Putamen (tissue), 1 donor: ENCODE measurements at regions not wholly inside any gene's neighbourhood (a gene's known extent, or its start where the extent isn't known, plus 50 kb on each side); places are given as distances from the start of the nearest gene placed in this dataset.

Experiments used
- DNase-seq: peaks from one replicate; pipeline ENCODE4 v3.0.0-alpha.2; 2016; ENCODE audit warnings: low spot score

DNA sequence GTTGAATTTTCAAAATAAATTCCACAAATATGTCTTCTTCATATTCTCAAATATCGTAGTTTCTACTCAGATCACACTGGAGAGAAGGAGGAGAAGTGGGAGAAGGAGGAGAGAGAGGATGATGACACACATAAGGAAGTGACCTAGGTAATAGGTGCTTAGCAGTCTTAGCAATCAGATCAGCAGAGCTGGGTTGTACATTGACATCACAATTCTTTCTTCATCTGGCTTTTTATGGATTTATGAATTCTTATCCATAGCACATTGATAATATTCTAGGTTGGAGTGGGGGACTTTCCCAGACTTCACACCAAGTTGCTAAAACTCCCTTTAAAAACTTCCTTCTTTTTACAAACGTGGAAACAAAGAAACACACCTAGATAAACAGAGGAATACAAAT is 86.9 kb downstream of the FGF9 start:
- DNase-seq: no peak

DNA sequence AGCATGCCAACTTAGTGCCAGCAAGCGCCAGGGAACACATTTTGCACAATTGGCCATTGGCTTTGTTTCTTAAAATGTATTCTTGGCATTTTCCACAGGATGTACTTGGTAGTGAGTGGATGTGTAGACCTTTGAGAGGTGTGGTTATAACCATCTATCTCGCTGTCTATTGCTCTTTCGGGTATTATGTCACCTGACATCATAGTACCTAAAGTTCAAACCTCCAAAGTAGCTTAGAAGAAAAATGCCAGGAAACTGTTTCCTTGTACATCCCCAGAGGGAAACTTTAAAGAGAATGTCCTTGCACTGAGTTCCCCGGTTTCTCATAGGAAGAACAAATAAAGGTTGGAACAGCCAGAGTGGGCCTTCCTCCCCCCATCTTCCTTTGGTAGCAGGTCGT is 87.6 kb downstream of the FGF9 start:
- no peak for DNase-seq

GRCh38 chr13:21759463-21759862 is 88.6 kb downstream of the FGF9 start:
- DNase-seq: no peak

DNA sequence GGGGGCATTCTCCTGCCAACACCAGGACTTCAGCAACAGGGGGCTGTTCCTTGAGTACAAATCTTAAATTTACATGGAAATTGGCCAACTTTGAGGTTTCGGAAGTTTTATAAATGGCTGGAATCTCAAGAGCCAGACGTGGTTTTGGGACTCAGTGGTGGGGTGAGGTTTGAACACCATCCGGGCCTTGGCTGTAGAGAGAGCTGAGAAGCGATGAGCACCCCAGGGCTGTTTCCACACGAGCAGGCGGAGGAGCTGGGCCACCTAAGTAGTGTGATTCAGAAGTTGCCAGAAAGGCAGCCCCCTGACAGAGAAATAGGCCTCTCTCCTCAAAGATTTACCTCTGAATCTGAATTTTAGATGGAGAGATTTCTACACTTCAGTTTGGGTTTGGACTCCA is 89.0 kb downstream of the FGF9 start:
- DNase-seq: no peak

DNA sequence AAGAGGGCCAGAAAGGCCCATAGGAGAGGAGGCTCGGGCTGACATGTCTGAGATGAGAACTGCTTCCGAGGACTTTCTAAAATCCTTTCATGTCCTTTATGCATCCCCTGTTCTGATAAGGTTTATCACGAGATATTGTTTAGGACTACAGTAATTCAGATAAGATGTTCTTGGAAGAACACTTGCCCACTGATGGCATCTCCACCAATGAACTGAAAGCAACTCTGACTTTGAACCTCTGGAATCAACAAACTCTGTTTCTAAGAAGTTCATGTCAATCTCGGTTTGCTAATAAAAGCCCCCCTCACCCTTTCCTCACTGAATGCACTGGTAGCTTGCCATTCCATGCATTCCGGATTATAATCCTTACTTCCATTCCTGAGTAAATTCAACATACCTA is 90.9 kb downstream of the FGF9 start:
- DNase-seq: no peak

- no peak for DNase-seq
These were observed 91.6 kb downstream of the FGF9 start for GRCh38 chr13:21762512-21762911.

GRCh38 chr13:21767032-21767431 is 96.2 kb downstream of the FGF9 start:
- no peak for DNase-seq

DNA sequence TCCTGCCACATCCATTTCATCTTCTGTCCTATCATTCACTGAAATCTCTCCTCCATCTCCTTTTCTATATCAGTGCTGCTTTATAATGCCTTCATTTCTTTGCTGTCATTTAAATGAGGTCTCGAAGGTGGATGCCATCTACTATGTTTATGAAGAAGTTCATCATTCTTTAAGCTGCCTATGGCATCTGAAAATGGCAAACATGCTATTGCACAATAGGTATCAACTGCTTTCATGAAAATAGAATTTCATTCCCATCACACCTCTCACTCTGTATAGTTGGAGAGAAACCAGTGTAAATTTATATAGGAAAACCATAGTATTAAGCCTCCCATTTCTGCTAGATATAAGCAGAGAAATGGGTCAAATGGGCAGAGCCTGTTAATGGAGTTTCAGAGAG is 100.2 kb downstream of the FGF9 start:
- no peak for DNase-seq

- DNase-seq: no peak
These were observed 106.3 kb downstream of the FGF9 start for GRCh38 chr13:21777166-21777565.

DNA sequence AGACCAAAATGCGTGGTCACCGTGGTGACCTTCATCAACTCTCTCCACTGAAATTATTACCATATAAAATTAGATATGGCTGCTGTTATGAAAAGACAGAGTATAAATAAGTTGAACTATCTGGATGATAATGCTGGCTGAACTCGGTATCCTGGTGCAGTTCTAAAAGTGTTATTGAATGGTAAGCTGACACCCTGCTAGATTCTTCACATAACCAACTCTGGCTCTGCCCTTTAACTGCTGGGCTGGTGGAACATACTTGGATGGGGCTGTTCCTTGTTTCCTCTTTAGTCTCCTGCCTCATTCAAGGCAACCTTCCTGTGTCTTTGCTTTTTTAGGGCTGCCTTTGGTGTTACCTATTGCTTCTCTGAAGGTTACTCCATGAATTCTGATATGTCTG is 106.9 kb downstream of the FGF9 start:
- no peak for DNase-seq

- DNase-seq: no peak
These were observed 111.9 kb downstream of the FGF9 start for GRCh38 chr13:21782736-21783135.

DNA sequence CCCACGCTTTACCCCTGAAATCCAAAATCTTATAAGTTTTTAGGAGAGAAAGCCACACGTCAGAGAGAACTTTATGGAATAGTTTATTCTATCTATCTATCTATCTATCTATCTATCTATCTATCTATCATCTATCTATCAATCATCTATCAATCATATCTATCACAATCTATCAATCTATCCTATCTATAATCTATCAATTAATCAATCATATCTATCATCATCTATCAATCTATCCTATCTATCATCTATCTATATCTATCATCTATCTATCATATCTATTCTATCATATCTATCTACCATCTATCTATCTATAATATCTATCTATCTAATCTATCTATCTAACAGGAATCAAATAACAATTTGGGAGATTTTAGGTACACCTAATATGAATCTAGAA is 115.1 kb downstream of the FGF9 start:
- no peak for DNase-seq

DNA sequence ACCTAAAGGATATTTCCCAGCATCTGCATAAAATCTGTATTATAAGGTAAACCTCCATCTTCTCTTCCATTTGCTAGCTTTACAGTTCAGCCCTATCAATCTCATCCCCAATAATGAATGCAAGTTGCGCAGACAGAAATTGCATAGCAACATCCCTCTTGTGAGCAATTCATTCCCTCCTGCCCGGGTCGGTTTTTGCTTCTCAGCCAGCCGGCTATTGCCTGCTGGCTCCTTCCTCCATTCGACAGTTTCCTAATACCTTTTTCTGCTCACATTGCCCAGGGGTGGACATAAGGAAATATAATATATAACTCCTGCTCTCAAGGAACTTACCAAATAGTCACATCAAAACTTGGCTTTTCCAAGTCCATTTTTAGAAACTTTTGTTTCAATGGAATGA is 125.2 kb downstream of the FGF9 start:
- no peak for DNase-seq

- DNase-seq: no peak
These were observed 126.1 kb downstream of the FGF9 start for GRCh38 chr13:21796775-21797514.

DNA sequence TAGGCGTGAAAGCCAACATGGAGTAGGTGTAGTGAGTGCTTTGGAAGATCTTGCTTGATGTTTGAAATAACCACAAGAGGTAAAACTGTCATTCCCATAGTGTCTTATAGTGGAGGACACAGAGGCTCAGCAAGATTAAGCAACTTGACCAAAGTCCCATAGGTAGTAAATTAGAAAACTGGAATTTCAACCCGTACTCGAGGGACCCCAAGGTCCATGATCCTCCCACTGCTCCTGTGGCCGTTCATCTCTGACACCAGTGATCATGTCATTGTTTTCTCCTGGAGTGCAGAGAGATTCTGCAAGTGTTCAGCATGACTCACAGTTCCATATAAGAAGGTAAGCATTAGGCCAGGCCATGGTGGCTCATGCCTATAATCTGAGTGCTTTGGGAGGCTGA is 126.9 kb downstream of the FGF9 start:
- DNase-seq: no peak

GRCh38 chr13:21798181-21798580 is 127.3 kb downstream of the FGF9 start:
- no peak for DNase-seq

DNA sequence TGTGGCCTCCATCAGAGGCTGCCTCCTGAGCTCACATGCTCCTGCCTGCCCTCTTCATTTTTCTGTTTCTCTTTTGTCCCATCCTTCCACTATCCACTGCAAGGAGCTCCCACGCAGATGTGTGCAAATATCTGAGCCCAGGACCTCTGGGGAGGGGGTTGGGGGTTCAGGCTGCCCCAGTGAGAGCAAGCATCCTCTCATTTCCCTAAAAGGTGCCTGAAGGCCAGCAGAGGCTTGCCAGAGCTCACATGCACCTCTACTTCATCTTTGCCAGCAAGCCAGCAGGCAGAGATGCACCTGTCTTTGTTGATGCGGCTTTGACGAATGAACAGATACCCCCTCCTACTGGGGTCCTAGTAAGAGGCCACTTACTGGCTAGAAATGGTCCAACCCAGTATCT is 128.8 kb downstream of the FGF9 start:
- no peak for DNase-seq

GRCh38 chr13:21800837-21801616 is 130.2 kb downstream of the FGF9 start:
- no peak for DNase-seq

DNA sequence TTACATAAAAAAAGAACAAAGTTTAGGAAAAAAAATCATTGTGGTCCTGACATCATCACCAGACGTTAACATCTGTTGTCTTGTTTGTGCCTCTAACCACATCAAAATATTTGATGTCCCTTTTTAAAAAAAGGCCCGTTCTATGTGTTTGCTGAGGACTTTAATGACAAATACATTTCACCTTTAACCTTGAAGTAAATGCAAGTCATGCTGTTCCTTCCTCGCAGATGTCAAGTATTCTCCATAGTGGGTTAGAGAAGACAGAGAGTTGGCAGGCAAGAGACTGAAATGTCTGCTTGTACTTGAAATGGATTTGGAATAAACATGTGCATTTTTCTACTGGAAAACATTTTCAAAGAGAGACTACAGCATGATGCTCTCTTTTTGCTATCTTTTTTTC is 134.9 kb downstream of the FGF9 start:
- DNase-seq: no peak

DNA sequence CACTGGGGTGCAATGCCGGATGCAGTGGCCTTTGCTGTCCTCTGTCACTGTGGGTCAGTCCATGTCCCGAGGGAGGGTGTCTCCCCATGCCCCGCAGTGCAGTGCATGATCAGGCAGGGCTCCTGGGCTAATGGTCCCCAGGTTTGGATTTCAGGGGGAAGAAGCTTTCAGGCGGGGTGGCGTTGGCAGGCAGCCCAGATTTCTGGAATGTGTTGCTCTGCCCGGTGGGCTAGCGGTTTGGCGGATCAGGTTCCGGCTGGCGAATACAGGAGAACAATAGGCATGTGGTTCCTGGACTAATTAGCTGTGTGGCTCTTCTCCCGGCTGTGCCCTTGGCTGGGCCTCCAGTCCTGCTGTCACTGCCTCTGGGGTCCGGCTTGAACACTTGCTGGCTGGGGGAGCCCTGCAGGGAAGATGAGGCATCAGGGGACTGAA is 141.3 kb downstream of the FGF9 start:
- no peak for DNase-seq

- no peak for DNase-seq
These were observed 142.2 kb downstream of the FGF9 start for GRCh38 chr13:21813110-21813509.

GRCh38 chr13:21813844-21814243 is 143.0 kb downstream of the FGF9 start:
- DNase-seq: no peak

DNA sequence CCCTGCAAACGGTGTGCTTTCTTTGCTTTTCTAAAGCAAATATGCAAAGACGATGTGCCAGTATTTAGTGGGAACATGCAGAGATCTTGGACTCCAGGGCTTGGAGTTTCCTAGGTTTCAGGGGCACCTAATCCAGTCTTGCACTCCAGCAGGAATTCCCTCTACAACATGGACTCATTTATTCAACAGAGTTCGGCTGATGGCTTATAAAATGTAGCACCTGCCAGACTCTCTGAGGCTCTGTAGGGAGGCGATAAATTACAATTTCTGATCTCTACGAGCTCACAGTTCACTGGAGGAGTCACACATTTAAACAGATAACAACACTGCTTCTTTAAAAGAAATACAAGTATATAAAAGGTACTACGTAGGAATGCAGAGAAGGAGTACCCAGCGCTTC is 143.7 kb downstream of the FGF9 start:
- no peak for DNase-seq

- no peak for DNase-seq
These were observed 147.0 kb downstream of the FGF9 start for GRCh38 chr13:21817878-21818277.
